ENCODE measurements at regions not wholly inside any gene's neighbourhood (a gene's known extent, or its start where the extent isn't known, plus 50 kb on each side); places are given as distances from the start of the nearest gene placed in this dataset.

DNA sequence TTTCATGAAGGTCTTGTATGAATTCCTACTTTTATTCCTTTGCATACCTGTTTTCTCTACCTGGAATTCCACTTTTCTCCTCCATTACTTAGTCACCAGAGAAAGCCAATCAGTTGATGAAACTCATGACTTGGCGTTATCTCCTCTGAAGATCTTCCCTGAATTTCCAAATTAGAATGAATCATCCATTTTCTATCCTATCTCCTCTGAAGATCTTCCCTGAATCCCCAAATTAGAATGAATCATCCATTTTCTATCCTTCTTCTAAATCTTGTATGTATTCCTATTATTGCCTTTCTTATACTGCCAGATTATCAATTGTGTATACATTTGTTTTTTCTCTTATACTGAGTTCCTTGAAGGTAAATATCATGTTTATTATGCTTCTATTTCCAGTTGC is 440.4 kb downstream of the CCDC85A start:
- no peaks in the 10 kb centered on the region for H3K27me3 ChIP-seq (ENCODE audit: insufficient read depth)
- 0 out of 2 replicates have a peak, but pooled peaks cover 3% of the 10 kb centered on the region for H3K9me3 ChIP-seq
- CTCF ChIA-PET: interaction anchor here (0.6 kb wide), 1 partner anchor 125 kb away, joined by 3 read pairs; no protein-coding TSS in a partner anchor
- POLR2A ChIA-PET: no interaction called here
- peak overlapping the region in 1 of 2 experiments; percentile 43; a peak in 1 of 4 replicates for H3K27ac ChIP-seq (ENCODE audit: low read depth in 2 of 2, low read length in 1 of 2)
- no peak for DNase-seq
- H3K4me3 ChIP-seq (ENCODE audit: low read depth in 2 of 2, low read length in 1 of 2): no peak overlapping the region
- H3K79me2 ChIP-seq (ENCODE audit: insufficient read depth): peaks cover 13% of the 10 kb centered on the region; the same call in 1 of the 2 replicates
- no peak overlapping the region for H3K4me2 ChIP-seq
- 0 out of 4 replicates have a peak, but pooled peaks cover 0 to 4% of the 10 kb centered on the region in 2 experiments for H3K4me1 ChIP-seq (ENCODE audit: control insufficient read depth in 1 of 2, insufficient read depth in 2 of 2, low read depth in 1 of 2, low read length in 1 of 2)
- no peaks in the 10 kb centered on the region for H3K9me2 ChIP-seq
- H3K9ac ChIP-seq: no peak overlapping the region
- 13% methylated on average over 1 of the region's 1 CpG for WGBS (ENCODE audit: low lambda C conversion rate)
- no peaks in the 10 kb centered on the region for H4K20me1 ChIP-seq (ENCODE audit: insufficient read depth)
- H3F3A ChIP-seq (replicated peaks; ENCODE audit: insufficient read depth): peaks cover 12% of the 10 kb centered on the region
- peaks cover 0 to 31% of the 10 kb centered on the region in 2 experiments for H3K36me3 ChIP-seq (replicated peaks in 1 of 2; ENCODE audit: control insufficient read depth in 1 of 2, insufficient read depth in 2 of 2, low read length in 1 of 2)
- no peak overlapping the region for H2AFZ ChIP-seq (ENCODE audit: low read depth)
- TF ChIP-seq, protein P1, sequence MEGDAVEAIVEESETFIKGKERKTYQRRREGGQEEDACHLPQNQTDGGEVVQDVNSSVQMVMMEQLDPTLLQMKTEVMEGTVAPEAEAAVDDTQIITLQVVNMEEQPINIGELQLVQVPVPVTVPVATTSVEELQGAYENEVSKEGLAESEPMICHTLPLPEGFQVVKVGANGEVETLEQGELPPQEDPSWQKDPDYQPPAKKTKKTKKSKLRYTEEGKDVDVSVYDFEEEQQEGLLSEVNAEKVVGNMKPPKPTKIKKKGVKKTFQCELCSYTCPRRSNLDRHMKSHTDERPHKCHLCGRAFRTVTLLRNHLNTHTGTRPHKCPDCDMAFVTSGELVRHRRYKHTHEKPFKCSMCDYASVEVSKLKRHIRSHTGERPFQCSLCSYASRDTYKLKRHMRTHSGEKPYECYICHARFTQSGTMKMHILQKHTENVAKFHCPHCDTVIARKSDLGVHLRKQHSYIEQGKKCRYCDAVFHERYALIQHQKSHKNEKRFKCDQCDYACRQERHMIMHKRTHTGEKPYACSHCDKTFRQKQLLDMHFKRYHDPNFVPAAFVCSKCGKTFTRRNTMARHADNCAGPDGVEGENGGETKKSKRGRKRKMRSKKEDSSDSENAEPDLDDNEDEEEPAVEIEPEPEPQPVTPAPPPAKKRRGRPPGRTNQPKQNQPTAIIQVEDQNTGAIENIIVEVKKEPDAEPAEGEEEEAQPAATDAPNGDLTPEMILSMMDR (IDR thresholded peaks at IDR 0.05): no peak
- TF ChIP-seq MEF2A (IDR thresholded peaks at IDR 0.05; ENCODE audit: borderline replicate concordance, low read depth) (no peak), FOXM1 (IDR thresholded peaks at IDR 0.05; ENCODE audit: low read depth) (peak; percentile 79; the same call in 1 of the 2 replicates), POLR2AphosphoS5 (IDR thresholded peaks at IDR 0.05; ENCODE audit: low read depth, low read length) (peak; percentile 35; the same call in 1 of the 2 replicates), RCOR1 (IDR thresholded peaks at IDR 0.05; ENCODE audit: low read length) (no peak), NRF1 (IDR thresholded peaks at IDR 0.05; ENCODE audit: low read depth, low read length) (no peak), ELF1 (IDR thresholded peaks at IDR 0.05) (no peak), CHD2 (IDR thresholded peaks at IDR 0.05; ENCODE audit: low read length, partially characterized antibody) (no peak), RXRA (IDR thresholded peaks at IDR 0.05; ENCODE audit: borderline replicate concordance, low read depth) (peak; percentile 40; the same call in 1 of the 2 replicates), EZH2phosphoT487 (IDR thresholded peaks at IDR 0.05; ENCODE audit: borderline replicate concordance, low read depth) (no peak), EP300 (IDR thresholded peaks at IDR 0.05; ENCODE audit: borderline replicate concordance in 1 of 2, low read depth in 1 of 2, low read length in 1 of 2) (peak in 1 of 2 experiments; percentile 96; a peak in 2 of 4 replicates), FOXJ3 (CRISPR knock-in tag; IDR thresholded peaks at IDR 0.05) (no peak), TAF1 (IDR thresholded peaks at IDR 0.05; ENCODE audit: borderline replicate concordance, low read depth, low read length) (no peak), SIN3A (IDR thresholded peaks at IDR 0.05; ENCODE audit: borderline replicate concordance, low read depth, low read length) (no peak), TEAD4 (IDR thresholded peaks at IDR 0.05; ENCODE audit: borderline replicate concordance, insufficient read depth) (peak; percentile 87), SMC3 (IDR thresholded peaks at IDR 0.05; ENCODE audit: low read depth, low read length) (no peak), NFIC (IDR thresholded peaks at IDR 0.05; ENCODE audit: borderline replicate concordance) (peak; percentile 76), FOSL2 (IDR thresholded peaks at IDR 0.05; ENCODE audit: borderline replicate concordance, low read depth) (peak; percentile 93), RFX5 (IDR thresholded peaks at IDR 0.05; ENCODE audit: low read length) (no peak)
- TF ChIP-seq, protein P2, sequence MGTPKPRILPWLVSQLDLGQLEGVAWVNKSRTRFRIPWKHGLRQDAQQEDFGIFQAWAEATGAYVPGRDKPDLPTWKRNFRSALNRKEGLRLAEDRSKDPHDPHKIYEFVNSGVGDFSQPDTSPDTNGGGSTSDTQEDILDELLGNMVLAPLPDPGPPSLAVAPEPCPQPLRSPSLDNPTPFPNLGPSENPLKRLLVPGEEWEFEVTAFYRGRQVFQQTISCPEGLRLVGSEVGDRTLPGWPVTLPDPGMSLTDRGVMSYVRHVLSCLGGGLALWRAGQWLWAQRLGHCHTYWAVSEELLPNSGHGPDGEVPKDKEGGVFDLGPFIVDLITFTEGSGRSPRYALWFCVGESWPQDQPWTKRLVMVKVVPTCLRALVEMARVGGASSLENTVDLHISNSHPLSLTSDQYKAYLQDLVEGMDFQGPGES (IDR thresholded peaks at IDR 0.05; ENCODE audit: low read depth, low read length): no peak
- TF ChIP-seq, protein P3, sequence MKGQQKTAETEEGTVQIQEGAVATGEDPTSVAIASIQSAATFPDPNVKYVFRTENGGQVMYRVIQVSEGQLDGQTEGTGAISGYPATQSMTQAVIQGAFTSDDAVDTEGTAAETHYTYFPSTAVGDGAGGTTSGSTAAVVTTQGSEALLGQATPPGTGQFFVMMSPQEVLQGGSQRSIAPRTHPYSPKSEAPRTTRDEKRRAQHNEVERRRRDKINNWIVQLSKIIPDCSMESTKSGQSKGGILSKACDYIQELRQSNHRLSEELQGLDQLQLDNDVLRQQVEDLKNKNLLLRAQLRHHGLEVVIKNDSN (IDR thresholded peaks at IDR 0.05; ENCODE audit: borderline replicate concordance, low read depth): no peak
- TF ChIP-seq, protein P4, sequence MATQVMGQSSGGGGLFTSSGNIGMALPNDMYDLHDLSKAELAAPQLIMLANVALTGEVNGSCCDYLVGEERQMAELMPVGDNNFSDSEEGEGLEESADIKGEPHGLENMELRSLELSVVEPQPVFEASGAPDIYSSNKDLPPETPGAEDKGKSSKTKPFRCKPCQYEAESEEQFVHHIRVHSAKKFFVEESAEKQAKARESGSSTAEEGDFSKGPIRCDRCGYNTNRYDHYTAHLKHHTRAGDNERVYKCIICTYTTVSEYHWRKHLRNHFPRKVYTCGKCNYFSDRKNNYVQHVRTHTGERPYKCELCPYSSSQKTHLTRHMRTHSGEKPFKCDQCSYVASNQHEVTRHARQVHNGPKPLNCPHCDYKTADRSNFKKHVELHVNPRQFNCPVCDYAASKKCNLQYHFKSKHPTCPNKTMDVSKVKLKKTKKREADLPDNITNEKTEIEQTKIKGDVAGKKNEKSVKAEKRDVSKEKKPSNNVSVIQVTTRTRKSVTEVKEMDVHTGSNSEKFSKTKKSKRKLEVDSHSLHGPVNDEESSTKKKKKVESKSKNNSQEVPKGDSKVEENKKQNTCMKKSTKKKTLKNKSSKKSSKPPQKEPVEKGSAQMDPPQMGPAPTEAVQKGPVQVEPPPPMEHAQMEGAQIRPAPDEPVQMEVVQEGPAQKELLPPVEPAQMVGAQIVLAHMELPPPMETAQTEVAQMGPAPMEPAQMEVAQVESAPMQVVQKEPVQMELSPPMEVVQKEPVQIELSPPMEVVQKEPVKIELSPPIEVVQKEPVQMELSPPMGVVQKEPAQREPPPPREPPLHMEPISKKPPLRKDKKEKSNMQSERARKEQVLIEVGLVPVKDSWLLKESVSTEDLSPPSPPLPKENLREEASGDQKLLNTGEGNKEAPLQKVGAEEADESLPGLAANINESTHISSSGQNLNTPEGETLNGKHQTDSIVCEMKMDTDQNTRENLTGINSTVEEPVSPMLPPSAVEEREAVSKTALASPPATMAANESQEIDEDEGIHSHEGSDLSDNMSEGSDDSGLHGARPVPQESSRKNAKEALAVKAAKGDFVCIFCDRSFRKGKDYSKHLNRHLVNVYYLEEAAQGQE (IDR thresholded peaks at IDR 0.05; ENCODE audit: low read depth, low read length): no peak
- TF ChIP-seq, protein P5, sequence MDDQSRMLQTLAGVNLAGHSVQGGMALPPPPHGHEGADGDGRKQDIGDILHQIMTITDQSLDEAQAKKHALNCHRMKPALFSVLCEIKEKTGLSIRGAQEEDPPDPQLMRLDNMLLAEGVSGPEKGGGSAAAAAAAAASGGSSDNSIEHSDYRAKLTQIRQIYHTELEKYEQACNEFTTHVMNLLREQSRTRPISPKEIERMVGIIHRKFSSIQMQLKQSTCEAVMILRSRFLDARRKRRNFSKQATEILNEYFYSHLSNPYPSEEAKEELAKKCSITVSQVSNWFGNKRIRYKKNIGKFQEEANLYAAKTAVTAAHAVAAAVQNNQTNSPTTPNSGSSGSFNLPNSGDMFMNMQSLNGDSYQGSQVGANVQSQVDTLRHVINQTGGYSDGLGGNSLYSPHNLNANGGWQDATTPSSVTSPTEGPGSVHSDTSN (IDR thresholded peaks at IDR 0.05): peak; percentile 75
- TF ChIP-seq, protein P6, sequence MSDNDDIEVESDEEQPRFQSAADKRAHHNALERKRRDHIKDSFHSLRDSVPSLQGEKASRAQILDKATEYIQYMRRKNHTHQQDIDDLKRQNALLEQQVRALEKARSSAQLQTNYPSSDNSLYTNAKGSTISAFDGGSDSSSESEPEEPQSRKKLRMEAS (IDR thresholded peaks at IDR 0.05; ENCODE audit: low read depth): no peak
